ENCODE measurements at regions not wholly inside any gene's neighbourhood (a gene's known extent, or its start where the extent isn't known, plus 50 kb on each side); places are given as distances from the start of the nearest gene placed in this dataset.

DNA sequence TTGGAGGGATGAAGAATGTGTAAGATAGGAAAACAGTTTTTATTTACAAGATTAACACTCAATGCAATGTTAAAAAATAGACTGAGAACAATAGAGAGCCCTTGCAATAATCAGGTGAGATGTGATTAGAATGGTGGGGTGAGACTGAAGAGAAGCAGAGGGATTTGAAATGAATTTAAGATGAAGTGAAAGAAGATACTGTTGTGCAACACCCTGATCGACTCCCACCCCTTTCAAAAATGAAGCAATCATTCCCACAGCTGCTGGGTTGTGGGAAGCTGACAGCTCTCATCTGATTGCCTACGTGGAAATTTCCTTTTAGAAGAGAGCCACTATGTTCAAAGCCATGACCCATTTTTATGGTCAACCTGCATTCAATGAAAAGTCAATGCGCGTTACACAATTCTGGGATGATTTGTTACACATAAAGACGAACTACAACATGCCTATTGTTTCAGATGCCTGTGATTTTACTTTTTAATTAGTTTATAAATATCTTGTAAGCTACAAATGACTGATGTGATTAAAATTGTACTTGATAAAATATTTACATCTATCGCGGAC lies 1374.8 kb downstream of the PCDH9 start:
- no peaks in the 10 kb centered on the region for H3K27me3 ChIP-seq (ENCODE audit: low read depth, low read length)
- no peaks in the 10 kb centered on the region for H3K9me3 ChIP-seq (ENCODE audit: control insufficient read depth in 1 of 2, low read length in 2 of 2)
- H3K27ac ChIP-seq (ENCODE audit: low read length) = no peak overlapping the region
- no peak overlapping the region for H3K4me3 ChIP-seq (ENCODE audit: low read depth in 1 of 2, low read length in 2 of 2)
- H3K36me3 ChIP-seq (ENCODE audit: control insufficient read depth in 1 of 2, insufficient read depth in 2 of 2, low read length in 2 of 2) = no peaks in the 10 kb centered on the region
- no peaks in the 10 kb centered on the region for H3K4me1 ChIP-seq (ENCODE audit: control insufficient read depth in 1 of 2, insufficient read depth in 2 of 2, low read length in 2 of 2)

DNA sequence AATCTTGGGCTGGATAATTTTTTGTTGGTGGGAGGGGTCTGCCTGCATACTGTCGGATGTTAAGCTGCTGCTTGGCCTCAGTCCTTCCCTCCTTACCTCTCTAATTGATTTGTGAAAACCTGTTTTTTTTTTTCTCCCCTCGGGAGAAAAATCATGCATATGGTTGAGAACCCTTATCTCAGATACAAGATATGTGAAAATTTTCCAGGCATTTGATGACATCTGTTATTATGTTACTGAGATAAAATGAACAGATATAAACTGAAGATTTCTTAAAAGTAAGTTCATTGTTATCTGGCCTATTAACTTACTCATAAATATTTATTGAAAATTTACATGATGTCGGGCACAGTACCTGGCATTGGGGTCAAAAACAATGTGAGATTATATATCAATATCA lies 1375.7 kb downstream of the PCDH9 start:
- Histone ChIP-seq H3K9me3 (ENCODE audit: control insufficient read depth in 1 of 2, low read length in 2 of 2) (no peaks in the 10 kb centered on the region), H3K4me3 (ENCODE audit: low read depth in 1 of 2, low read length in 2 of 2) (no peak overlapping the region), H3K27me3 (ENCODE audit: low read depth, low read length) (no peaks in the 10 kb centered on the region), H3K27ac (ENCODE audit: low read length) (no peak overlapping the region), H3K4me1 (ENCODE audit: control insufficient read depth in 1 of 2, insufficient read depth in 2 of 2, low read length in 2 of 2) (no peaks in the 10 kb centered on the region), H3K36me3 (ENCODE audit: control insufficient read depth in 1 of 2, insufficient read depth in 2 of 2, low read length in 2 of 2) (no peaks in the 10 kb centered on the region)

DNA sequence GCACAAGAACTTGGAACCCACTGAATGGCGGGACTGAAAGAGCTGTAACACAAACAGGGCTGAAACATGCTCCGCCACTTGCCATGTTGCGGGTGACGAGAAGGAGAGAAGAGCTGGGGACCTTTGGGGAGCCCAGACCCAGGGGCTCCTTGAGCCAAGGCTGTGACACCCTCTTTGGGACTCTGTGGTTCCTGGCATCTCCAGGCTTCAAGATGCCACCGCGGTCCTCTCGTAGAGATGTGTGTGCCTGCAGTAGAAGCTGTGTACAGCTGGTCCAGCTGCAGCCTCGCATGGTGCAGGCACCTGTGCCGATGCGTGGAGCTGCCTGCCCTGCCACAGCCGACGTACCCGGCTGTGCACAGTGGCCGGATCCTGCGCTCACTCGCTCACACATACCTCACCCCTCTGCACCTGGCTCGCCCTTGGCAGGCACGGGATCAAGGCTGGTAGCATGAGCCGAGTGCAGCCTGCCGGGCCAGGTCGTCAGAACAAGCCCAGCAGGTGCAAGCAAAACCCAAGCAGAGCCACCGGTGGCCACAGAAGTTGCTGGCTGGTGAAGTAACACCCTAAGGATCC lies 1385.8 kb downstream of the PCDH9 start:
- H3K36me3 ChIP-seq (ENCODE audit: control insufficient read depth in 1 of 2, insufficient read depth in 2 of 2, low read length in 2 of 2) = no peaks in the 10 kb centered on the region
- no peaks in the 10 kb centered on the region for H3K4me1 ChIP-seq (ENCODE audit: control insufficient read depth in 1 of 2, insufficient read depth in 2 of 2, low read length in 2 of 2)
- H3K27me3 ChIP-seq (ENCODE audit: low read depth, low read length) = no peaks in the 10 kb centered on the region
- no peak overlapping the region for H3K4me3 ChIP-seq (ENCODE audit: low read depth in 1 of 2, low read length in 2 of 2)
- no peak overlapping the region for H3K27ac ChIP-seq (ENCODE audit: low read length)
- H3K9me3 ChIP-seq (ENCODE audit: control insufficient read depth in 1 of 2, low read length in 2 of 2) = no peaks in the 10 kb centered on the region

DNA sequence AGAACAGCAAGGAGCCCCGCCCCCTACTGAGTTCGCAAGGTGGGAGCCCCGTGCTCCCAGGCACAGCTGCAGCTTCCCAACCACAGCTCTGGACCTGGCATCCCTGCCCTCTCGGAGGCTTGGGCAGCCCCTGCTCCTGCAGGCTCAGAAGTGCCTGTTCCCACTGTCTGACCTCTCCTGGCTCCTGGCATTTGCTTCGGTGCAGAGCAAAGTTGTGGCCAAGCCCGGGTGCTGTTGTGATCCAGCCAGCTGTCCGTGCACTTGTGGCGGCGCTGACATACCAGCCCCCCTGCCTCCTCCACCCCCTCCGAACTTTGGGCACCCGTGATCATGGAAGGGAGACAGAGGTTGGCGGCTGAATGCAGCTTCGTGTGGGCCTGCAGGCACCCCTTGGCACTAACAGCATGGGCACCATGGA lies 1386.8 kb downstream of the PCDH9 start:
- no peaks in the 10 kb centered on the region for H3K4me1 ChIP-seq (ENCODE audit: control insufficient read depth in 1 of 2, insufficient read depth in 2 of 2, low read length in 2 of 2)
- H3K9me3 ChIP-seq (ENCODE audit: control insufficient read depth in 1 of 2, low read length in 2 of 2) = no peaks in the 10 kb centered on the region
- no peak overlapping the region for H3K27ac ChIP-seq (ENCODE audit: low read length)
- no peaks in the 10 kb centered on the region for H3K27me3 ChIP-seq (ENCODE audit: low read depth, low read length)
- H3K36me3 ChIP-seq (ENCODE audit: control insufficient read depth in 1 of 2, insufficient read depth in 2 of 2, low read length in 2 of 2) = no peaks in the 10 kb centered on the region
- no peak overlapping the region for H3K4me3 ChIP-seq (ENCODE audit: low read depth in 1 of 2, low read length in 2 of 2)

DNA sequence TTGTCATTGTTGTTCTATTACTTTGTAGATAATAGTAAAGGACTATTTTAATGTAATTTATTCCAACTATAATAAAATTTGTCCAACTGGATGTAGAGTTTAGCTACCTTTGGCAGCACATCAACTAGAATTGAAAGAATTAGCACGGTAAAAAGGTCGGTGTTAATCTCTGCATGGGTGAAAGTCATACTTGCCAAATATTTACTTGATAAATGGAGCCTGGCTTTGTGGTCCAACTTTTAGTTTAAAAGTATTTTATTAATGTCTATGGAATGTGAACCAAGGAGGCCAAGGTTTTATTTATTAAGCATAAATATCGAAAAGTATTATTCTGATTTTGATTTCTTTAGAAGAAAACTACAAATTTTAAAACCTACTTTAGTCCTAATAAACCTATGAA lies 1389.0 kb downstream of the PCDH9 start:
- H3K4me1 ChIP-seq (ENCODE audit: control insufficient read depth in 1 of 2, insufficient read depth in 2 of 2, low read length in 2 of 2) = no peaks in the 10 kb centered on the region
- H3K9me3 ChIP-seq (ENCODE audit: control insufficient read depth in 1 of 2, low read length in 2 of 2) = no peaks in the 10 kb centered on the region
- no peak overlapping the region for H3K4me3 ChIP-seq (ENCODE audit: low read depth in 1 of 2, low read length in 2 of 2)
- H3K36me3 ChIP-seq (ENCODE audit: control insufficient read depth in 1 of 2, insufficient read depth in 2 of 2, low read length in 2 of 2) = no peaks in the 10 kb centered on the region
- H3K27ac ChIP-seq (ENCODE audit: low read length) = no peak overlapping the region
- H3K27me3 ChIP-seq (ENCODE audit: low read depth, low read length) = no peaks in the 10 kb centered on the region

DNA sequence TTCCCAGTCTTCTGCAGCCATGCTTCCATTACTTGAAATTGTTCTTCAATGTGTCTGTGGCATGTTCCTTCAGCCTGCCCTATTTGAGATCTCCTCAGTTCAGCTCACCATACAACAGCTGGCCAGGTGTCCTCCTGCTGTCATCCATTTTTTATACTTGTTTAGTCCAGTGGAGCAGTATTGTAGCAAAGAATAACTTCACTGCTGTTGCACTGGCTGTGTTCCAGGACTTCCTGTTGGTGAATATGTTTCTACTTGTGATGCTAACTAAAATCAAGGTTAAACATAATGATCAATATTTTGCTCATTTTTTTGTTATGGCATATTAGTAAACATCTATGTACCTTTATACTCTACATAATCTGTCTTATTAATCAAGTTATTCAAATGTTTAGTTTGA lies 1394.1 kb downstream of the PCDH9 start:
- no peaks in the 10 kb centered on the region for H3K36me3 ChIP-seq (ENCODE audit: control insufficient read depth in 1 of 2, insufficient read depth in 2 of 2, low read length in 2 of 2)
- no peaks in the 10 kb centered on the region for H3K4me1 ChIP-seq (ENCODE audit: control insufficient read depth in 1 of 2, insufficient read depth in 2 of 2, low read length in 2 of 2)
- H3K9me3 ChIP-seq (ENCODE audit: control insufficient read depth in 1 of 2, low read length in 2 of 2) = no peaks in the 10 kb centered on the region
- H3K27me3 ChIP-seq (ENCODE audit: low read depth, low read length) = no peaks in the 10 kb centered on the region
- H3K4me3 ChIP-seq (ENCODE audit: low read depth in 1 of 2, low read length in 2 of 2) = no peak overlapping the region
- H3K27ac ChIP-seq (ENCODE audit: low read length) = no peak overlapping the region

DNA sequence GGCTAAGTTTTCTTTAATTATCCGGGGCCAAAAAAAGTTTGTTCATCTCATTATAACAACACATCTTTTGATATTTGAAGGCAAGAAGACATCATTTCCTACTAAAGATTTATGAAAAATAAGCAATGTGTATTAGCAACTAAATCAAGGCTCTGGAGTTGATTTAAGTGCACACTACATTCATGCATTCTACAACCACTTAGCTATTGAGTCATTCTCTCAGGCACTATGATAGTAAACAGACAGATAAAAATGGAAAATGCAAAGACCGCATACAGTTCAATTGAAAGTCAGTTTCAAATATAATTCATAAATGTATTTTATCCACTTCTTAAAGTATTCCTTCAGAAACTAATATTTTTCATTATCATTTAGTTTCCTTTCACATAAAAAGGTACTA lies 1395.2 kb downstream of the PCDH9 start:
- no peaks in the 10 kb centered on the region for H3K9me3 ChIP-seq (ENCODE audit: control insufficient read depth in 1 of 2, low read length in 2 of 2)
- H3K4me1 ChIP-seq (ENCODE audit: control insufficient read depth in 1 of 2, insufficient read depth in 2 of 2, low read length in 2 of 2) = no peaks in the 10 kb centered on the region
- no peaks in the 10 kb centered on the region for H3K27me3 ChIP-seq (ENCODE audit: low read depth, low read length)
- no peak overlapping the region for H3K27ac ChIP-seq (ENCODE audit: low read length)
- H3K36me3 ChIP-seq (ENCODE audit: control insufficient read depth in 1 of 2, insufficient read depth in 2 of 2, low read length in 2 of 2) = no peaks in the 10 kb centered on the region
- H3K4me3 ChIP-seq (ENCODE audit: low read depth in 1 of 2, low read length in 2 of 2) = no peak overlapping the region

DNA sequence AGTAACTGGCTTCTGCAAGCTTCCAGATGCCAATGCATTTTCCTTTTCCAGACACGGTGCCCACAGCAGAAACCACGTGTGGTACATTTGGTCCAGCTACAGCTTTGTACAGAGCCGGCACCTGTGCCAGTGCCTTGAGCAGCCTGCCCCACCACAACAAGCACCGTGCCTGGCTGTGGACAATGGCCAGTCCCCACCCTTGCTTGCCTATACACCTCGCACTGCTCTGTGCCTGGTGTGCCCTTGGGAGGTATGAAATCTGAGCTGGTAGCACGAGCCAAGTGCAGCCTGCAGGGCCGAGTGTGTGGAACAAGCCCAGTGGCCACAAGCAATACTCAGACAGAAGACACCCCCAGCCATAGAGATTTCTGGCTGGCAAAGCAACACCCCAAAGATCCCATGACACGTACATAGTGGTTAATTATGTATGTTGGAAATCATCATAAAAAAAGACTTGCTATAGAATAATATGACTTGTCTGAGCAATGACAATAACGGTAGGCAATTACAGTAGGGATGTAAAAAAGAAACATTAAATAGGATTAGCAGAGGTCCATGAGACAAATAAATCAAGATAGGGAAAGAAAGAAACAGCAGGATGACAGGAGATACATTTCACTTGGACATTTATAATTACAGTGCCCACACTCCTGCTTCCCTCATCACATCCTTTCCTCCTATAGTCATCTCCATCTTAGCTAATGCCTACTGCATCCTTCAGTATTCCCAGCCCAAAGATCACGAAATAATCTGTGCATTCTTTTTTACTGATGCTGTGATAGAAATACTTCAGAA lies 1399.5 kb downstream of the PCDH9 start:
- H3K4me1 ChIP-seq (ENCODE audit: control insufficient read depth in 1 of 2, insufficient read depth in 2 of 2, low read length in 2 of 2) = no peaks in the 10 kb centered on the region
- no peak overlapping the region for H3K27ac ChIP-seq (ENCODE audit: low read length)
- H3K27me3 ChIP-seq (ENCODE audit: low read depth, low read length) = no peaks in the 10 kb centered on the region
- no peak overlapping the region for H3K4me3 ChIP-seq (ENCODE audit: low read depth in 1 of 2, low read length in 2 of 2)
- no peaks in the 10 kb centered on the region for H3K36me3 ChIP-seq (ENCODE audit: control insufficient read depth in 1 of 2, insufficient read depth in 2 of 2, low read length in 2 of 2)
- no peaks in the 10 kb centered on the region for H3K9me3 ChIP-seq (ENCODE audit: control insufficient read depth in 1 of 2, low read length in 2 of 2)

DNA sequence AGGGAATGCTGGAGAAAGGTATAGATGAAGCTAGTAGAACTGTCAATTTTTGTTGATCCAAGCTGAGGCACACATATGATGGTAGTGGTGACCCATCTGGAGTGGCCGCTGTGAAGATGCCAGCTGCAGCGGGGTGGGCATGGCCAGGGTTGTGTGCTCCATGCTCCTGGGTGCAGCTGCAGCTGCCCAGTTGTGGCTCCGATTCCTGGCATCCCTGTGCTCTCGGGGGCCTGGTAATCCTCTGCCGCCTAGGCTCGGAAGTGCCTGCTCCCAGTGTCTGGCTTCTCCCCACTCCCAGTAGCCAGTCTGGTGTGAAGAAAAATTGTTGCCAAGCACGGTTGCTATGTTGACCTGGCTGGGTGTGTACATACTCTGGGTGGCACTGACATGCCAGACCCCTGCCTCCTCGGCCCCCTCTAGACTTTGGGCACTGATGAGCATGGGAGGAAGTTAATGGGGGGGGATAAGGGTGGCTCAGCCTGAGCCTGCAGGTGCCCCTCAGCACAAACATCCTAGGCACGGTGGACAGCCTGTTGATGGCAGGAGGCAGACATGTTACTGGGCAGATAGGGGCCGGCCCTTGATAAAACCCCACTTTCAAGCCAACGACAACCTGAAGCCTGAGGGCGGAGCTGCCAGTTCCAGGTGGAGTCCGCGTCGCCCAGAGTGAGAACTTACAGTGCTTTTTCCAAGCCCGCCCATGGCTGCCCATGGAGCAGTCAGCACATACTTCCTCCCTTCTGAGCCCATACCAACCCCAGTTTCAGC lies 1400.7 kb downstream of the PCDH9 start:
- no peaks in the 10 kb centered on the region for H3K36me3 ChIP-seq (ENCODE audit: control insufficient read depth in 1 of 2, insufficient read depth in 2 of 2, low read length in 2 of 2)
- no peak overlapping the region for H3K27ac ChIP-seq (ENCODE audit: low read length)
- no peaks in the 10 kb centered on the region for H3K4me1 ChIP-seq (ENCODE audit: control insufficient read depth in 1 of 2, insufficient read depth in 2 of 2, low read length in 2 of 2)
- no peaks in the 10 kb centered on the region for H3K9me3 ChIP-seq (ENCODE audit: control insufficient read depth in 1 of 2, low read length in 2 of 2)
- H3K4me3 ChIP-seq (ENCODE audit: low read depth in 1 of 2, low read length in 2 of 2) = no peak overlapping the region
- no peaks in the 10 kb centered on the region for H3K27me3 ChIP-seq (ENCODE audit: low read depth, low read length)

DNA sequence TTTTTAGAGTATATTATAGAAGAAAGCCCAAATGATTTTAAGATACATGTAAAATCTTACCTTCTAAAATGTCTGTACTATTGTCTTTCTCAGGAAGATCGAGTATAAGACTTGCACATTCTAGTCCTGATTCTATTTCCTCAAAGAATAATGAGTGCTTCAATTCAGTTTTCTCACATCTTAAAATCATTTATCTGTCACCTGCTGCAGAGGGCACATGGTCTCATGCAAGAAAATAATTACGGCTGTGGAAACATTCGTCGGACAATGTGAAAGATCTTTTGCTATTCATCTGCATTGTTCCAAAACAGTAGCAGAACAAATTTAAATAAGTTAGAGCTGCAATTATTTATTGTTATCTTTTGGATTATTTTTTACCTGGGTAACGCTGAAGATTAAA lies 1403.5 kb downstream of the PCDH9 start:
- H3K9me3 ChIP-seq (ENCODE audit: control insufficient read depth in 1 of 2, low read length in 2 of 2) = no peaks in the 10 kb centered on the region
- H3K27me3 ChIP-seq (ENCODE audit: low read depth, low read length) = no peaks in the 10 kb centered on the region
- H3K36me3 ChIP-seq (ENCODE audit: control insufficient read depth in 1 of 2, insufficient read depth in 2 of 2, low read length in 2 of 2) = no peaks in the 10 kb centered on the region
- no peaks in the 10 kb centered on the region for H3K4me1 ChIP-seq (ENCODE audit: control insufficient read depth in 1 of 2, insufficient read depth in 2 of 2, low read length in 2 of 2)
- H3K27ac ChIP-seq (ENCODE audit: low read length) = no peak overlapping the region
- H3K4me3 ChIP-seq (ENCODE audit: low read depth in 1 of 2, low read length in 2 of 2) = no peak overlapping the region

DNA sequence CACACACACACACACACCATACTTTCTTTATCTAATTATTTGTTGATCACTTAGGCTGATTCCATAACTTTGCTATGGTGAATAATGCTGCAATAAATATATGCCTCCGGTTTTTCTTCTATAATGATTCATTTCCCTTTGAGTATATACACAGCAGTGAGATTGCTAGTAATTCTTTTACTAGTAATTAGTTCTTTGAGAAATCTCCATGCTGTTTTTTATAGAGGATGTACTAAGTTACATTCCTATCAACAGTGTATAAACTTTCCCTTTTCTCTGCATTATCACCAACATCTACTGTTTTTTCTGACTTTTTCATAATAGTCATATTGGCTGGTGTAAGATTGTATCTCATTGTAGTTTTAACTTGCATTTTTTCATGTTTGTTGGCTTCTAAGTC lies 1405.1 kb downstream of the PCDH9 start:
- Histone ChIP-seq H3K27me3 (ENCODE audit: low read depth, low read length) (no peaks in the 10 kb centered on the region), H3K27ac (ENCODE audit: low read length) (no peak overlapping the region), H3K4me1 (ENCODE audit: control insufficient read depth in 1 of 2, insufficient read depth in 2 of 2, low read length in 2 of 2) (no peaks in the 10 kb centered on the region), H3K4me3 (ENCODE audit: low read depth in 1 of 2, low read length in 2 of 2) (no peak overlapping the region), H3K36me3 (ENCODE audit: control insufficient read depth in 1 of 2, insufficient read depth in 2 of 2, low read length in 2 of 2) (no peaks in the 10 kb centered on the region), H3K9me3 (ENCODE audit: control insufficient read depth in 1 of 2, low read length in 2 of 2) (no peaks in the 10 kb centered on the region)

Measured in muscle layer of duodenum (tissue), 2 donors.